GM19455 (cell line): ENCODE measurements at regions not wholly inside any gene's neighbourhood (a gene's known extent, or its start where the extent isn't known, plus 50 kb on each side); places are given as distances from the start of the nearest gene placed in this dataset.
"Not testable (repeated sequence)": the region's sequence is repeated elsewhere in the genome, so short reads cannot be mapped to it uniquely, and the experiment has no call there.

Source experiments
- ATAC-seq: cut with Tn5 transposase; IDR thresholded peaks from one replicate; pipeline ENCODE4 v1.9.1; 2021; ENCODE audit not compliant: unreplicated experiment

- ATAC-seq: no peak
Measured at GRCh38 chr6:144667532-144668503, 382.7 kb downstream of the UTRN start.

- not testable (repeated sequence) for ATAC-seq
Measured at GRCh38 chr6:144670259-144670658, 385.1 kb downstream of the UTRN start.

GRCh38 chr6:144673807-144674206 lies 388.7 kb downstream of the UTRN start:
- no peak for ATAC-seq

- ATAC-seq: no peak
Measured at GRCh38 chr6:144675231-144675861, 390.2 kb downstream of the UTRN start.

GRCh38 chr6:144676310-144676709 lies 391.2 kb downstream of the UTRN start:
- not testable (repeated sequence) for ATAC-seq

GRCh38 chr6:144677263-144677662 lies 392.1 kb downstream of the UTRN start:
- not testable (repeated sequence) for ATAC-seq

- ATAC-seq: no peak
Measured at GRCh38 chr6:144678844-144679243, 393.7 kb downstream of the UTRN start.

GRCh38 chr6:144681334-144681733 lies 396.2 kb downstream of the UTRN start:
- ATAC-seq: no peak

GRCh38 chr6:144683216-144684070 lies 398.3 kb downstream of the UTRN start:
- ATAC-seq: no peak

- ATAC-seq: no peak
Measured at GRCh38 chr6:144688713-144689112, 403.6 kb downstream of the UTRN start.

GRCh38 chr6:144689503-144690040 lies 404.4 kb downstream of the UTRN start:
- ATAC-seq: no peak

GRCh38 chr6:144690133-144690532 lies 405.0 kb downstream of the UTRN start:
- ATAC-seq: no peak

GRCh38 chr6:144690666-144691065 lies 405.5 kb downstream of the UTRN start:
- no peak for ATAC-seq

- ATAC-seq: not testable (repeated sequence)
Measured at GRCh38 chr6:144692050-144692449, 406.9 kb downstream of the UTRN start.

GRCh38 chr6:144695858-144696533 lies 410.9 kb downstream of the UTRN start:
- no peak for ATAC-seq

GRCh38 chr6:144696610-144697368 lies 411.7 kb downstream of the UTRN start:
- ATAC-seq: no peak

- ATAC-seq: no peak
Measured at GRCh38 chr6:144697369-144697760, 412.2 kb downstream of the UTRN start.

- ATAC-seq: no peak
Measured at GRCh38 chr6:144697801-144698200, 412.7 kb downstream of the UTRN start.

- no peak for ATAC-seq
Measured at GRCh38 chr6:144702781-144703180, 417.6 kb downstream of the UTRN start.

- ATAC-seq: no peak
Measured at GRCh38 chr6:144710207-144710606, 425.1 kb downstream of the UTRN start.
